GM12865 (cell line): ENCODE measurements at regions not wholly inside any gene's neighbourhood (a gene's known extent, or its start where the extent isn't known, plus 50 kb on each side); places are given as distances from the start of the nearest gene placed in this dataset.

Experiments
- DNase-seq: peaks from one replicate; pipeline ENCODE4 v3.0.0; 2010; ENCODE audit warnings: low read depth
- H3K4me3 ChIP-seq: 2 replicates; pipeline ENCODE4 v1.5.1; 2011; ENCODE audit warnings: mild to moderate bottlenecking, low read depth, low read length, control low read depth
- CTCF ChIP-seq: IDR thresholded peaks from 2 replicates; pipeline ENCODE4 v1.5.1; 2011; ENCODE audit warnings: low read length, control low read depth, low read depth, inconsistent platforms; ENCODE audit not compliant: insufficient read depth; ENCODE audit errors: missing control alignments

- no peak overlapping the region for H3K4me3 ChIP-seq
- DNase-seq: no peak
- no peak for TF ChIP-seq CTCF
Observed at GRCh38 chr21:20108016-20108415, 890.2 kb upstream of the NCAM2 start.

- TF ChIP-seq CTCF: no peak
- H3K4me3 ChIP-seq: no peak overlapping the region
- no peak for DNase-seq
Observed at GRCh38 chr21:20108976-20109540, 889.2 kb upstream of the NCAM2 start.

GRCh38 chr21:20110368-20110767 lies 887.8 kb upstream of the NCAM2 start:
- no peak for TF ChIP-seq CTCF
- no peak overlapping the region for H3K4me3 ChIP-seq
- DNase-seq: no peak

- no peak for TF ChIP-seq CTCF
- no peak for DNase-seq
- no peak overlapping the region for H3K4me3 ChIP-seq
Observed at GRCh38 chr21:20151741-20152140, 846.5 kb upstream of the NCAM2 start.

GRCh38 chr21:20163167-20163566 lies 835.0 kb upstream of the NCAM2 start:
- TF ChIP-seq CTCF: no peak
- H3K4me3 ChIP-seq: no peak overlapping the region
- no peak for DNase-seq

GRCh38 chr21:20167059-20167458 lies 831.1 kb upstream of the NCAM2 start:
- TF ChIP-seq CTCF: no peak
- DNase-seq: no peak
- H3K4me3 ChIP-seq: no peak overlapping the region
